ENCODE measurements at regions not wholly inside any gene's neighbourhood (a gene's known extent, or its start where the extent isn't known, plus 50 kb on each side); places are given as distances from the start of the nearest gene placed in this dataset.

DNA sequence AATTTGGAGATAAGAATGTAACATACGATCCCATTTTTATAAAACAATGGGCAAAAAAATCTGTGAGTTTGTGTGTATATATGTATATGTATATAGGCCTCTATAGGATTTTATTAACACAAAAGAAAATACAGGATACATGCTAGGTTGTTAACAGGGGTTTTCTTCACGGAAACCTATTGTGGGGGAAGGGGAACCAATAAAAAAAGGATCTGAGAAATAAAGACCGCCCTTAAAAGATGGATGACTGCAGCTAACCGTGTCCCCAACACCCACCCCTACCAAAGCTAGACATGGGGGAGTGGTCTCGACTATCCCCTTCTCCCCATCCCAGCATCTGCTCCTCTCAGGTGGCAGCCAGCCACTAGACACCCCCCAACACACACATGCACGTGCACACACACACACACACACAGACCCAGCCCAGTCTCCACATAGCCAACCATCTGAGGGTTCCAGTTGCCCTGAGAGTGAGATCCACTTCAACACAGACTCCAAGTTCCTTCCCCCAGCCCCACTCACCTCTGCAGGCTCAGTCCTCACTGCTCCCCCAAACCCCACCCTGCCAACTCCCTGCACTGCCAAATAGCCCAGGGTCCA, 132.9 kb downstream of the TPRA1 start:
- no peak for DNase-seq

DNA sequence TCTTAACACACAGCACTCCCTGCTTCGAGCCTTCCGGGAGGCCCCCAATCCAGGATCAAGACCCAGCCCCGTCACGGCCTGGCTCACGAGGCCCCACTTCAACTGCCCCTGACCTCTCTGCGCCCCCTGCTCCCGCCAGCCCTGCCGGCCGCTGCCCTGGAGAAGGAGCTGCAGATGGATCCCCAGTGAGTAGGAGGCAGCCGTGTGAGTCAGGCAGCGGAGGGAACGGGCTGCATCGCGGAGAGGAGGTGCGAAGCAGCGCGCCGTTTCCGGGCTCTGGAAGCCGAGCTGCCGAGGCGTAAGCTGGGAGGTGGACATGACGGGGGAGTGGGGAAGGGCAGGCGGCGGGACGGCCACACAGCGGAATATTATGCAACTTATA, 133.4 kb downstream of the TPRA1 start:
- DNase-seq, result no peak

GRCh38 chr3:127456471-127457093, 134.0 kb downstream of the TPRA1 start:
- DNase-seq, result no peak

- DNase-seq, result peak; percentile 16
Measured at GRCh38 chr3:127455541-127456450, 134.7 kb downstream of the TPRA1 start.

DNA sequence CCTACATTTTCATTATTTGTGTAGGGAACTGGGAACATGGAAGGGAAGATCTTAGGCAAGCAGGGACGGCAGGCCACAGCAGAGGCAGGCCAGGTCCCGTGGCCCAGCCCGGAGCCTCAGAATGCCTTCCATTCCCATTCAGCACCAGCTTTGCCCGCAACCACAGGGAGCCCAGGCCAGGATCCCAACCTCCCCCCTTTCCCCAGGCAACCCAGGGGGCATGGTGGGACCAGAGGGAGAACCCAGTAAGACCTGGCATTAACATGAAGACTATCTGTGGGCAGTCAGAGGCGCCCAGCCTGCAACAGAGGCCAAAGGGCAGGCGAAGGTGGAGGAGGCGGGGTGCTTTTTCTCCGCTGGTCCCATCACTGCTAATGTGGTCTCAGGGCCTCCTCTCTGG, 135.6 kb downstream of the TPRA1 start:
- no peak for DNase-seq

GRCh38 chr3:127454051-127454450, 136.5 kb downstream of the TPRA1 start:
- no peak for DNase-seq

DNA sequence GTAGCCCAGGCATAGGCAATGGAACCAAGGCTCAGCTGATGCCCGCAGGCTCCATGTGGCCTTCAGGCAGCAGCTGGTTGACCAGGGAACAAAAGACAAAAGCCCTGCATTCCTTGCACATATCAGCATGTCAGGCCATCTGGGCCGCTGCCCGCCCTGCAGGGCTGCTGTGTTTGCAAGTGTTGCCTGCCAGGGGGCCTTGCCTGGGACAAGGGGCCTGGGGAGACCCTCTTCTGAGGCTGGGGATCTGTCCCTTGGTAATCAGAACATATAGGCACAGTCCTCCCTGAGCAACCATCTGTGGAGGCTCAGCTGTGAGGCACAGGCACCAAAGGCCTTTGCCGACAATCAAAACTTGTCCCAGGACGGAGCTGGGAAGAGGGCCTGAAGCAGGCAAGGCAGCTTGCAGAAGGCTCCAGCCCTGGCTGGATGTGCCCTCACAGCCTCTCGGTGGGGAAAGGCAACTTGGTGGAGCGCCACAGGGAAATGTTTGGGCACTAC, 138.2 kb downstream of the TPRA1 start:
- no peak for DNase-seq

DNA sequence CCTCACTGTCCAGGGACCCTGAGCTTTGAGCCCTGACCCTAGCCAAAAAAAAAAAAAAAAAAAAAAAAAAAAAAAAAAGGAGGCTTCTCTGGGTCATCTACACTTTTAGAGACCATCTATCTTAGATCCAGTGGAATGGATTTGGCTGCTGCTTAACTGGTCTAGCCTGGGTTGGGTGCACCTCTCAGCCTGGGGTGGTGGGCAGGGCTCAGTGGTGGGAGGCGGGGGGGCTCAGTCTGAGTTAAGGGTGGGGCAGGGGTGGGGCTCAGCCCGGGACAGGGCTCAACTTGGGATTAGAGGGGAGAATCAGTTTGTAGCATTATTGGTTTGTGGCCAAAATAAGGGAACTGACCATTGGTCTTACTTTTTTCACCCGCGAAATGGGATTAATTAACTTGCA, 139.2 kb downstream of the TPRA1 start:
- DNase-seq, result no peak

- no peak for DNase-seq
Measured at GRCh38 chr3:127450331-127450730, 140.2 kb downstream of the TPRA1 start.

GRCh38 chr3:127449486-127450212, 140.9 kb downstream of the TPRA1 start:
- no peak for DNase-seq

GRCh38 chr3:127448671-127449070, 141.9 kb downstream of the TPRA1 start:
- no peak for DNase-seq

DNA sequence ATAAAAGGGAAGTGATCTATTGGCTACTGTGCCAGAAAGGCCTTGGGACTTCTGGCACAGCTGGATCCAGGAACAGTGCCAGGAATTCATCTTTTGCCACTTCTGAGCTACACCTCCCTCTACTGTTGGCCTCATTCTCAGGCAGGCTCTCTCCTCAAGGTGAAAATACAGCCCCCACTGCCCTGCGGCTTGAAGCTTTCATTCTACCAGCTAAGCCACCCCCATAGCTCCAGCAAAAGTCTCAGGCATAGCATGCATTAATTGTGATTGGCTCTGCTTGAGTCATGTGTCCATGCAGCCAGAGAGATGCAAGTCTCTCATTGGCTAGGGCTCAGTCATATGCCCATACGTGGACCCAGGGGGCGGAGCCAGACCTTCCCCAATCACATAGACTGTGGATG, 142.4 kb downstream of the TPRA1 start:
- no peak for DNase-seq

DNA sequence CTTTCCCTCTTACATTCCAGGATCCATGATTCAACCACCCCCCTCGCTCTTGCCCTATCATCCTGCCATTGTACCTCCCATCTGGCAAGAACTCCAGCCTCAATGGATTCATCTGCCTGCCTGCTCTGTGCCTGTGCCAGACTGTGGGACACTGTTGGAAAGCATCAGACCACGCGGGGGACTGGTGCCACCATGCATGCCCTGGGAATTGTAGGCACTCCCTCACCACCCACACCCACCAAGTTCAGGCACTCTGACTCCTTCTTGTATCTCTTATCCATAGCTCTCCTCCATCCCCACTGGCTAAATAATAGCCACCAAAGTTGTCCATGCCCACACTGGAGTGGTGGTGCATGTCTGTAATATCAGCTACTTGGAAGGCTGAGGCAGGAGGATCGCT, 143.8 kb downstream of the TPRA1 start:
- DNase-seq, result no peak

DNA sequence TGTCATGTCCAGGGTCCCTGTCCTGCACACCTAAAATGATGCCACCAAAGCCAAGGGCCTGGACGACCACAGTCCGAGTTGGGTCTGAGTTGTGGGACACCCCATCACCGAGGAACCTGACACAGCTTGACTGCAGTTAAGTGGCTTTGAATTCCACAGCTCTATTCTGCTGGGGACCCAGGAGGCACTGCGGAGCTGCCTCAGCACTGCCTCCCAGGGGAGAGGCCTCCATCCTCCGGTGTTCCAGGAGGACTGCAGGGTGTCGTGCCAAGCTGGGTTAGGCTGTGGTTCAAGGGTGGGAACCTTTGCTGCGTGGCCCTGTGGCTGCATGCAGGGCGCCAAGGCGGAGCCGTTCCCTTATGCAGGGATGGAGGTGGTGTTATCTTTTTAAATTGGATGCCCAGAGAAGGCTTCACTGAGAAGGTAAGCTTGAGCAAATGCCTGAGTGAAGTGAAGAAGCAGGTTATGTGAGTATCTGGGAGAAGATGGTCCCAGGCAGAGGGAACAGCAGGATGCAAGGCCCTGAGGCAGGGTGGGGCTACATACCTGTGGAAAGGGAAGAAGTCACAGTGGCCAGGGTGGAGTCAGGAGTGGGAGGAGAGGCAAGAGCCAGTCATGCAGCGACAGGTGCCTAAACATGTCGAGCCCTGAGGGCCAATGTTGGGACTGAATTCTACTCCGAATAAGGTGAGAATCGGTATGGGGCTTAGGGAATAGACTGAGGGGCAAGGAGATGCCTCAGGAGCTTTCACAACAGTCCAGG, 144.8 kb downstream of the TPRA1 start:
- DNase-seq, result no peak

DNA sequence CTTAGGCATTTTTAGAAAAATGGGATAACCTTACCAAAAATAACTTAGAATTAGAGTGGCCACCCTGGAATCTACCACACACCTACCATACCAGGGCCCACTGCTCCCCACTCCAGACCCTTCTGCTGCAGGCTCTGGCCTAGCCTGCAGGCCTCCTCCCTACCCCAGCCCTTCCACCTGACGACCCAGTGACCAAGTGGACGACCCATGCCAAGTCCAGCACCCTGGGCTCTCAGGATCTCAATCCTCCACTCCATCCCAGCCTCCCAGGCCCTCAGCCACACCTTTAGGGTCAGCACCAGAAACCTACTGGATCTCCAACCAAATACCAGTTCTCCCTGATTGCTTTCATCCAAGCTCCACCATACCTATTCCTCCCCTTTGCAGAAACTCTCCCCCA, 145.8 kb downstream of the TPRA1 start:
- no peak for DNase-seq

DNA sequence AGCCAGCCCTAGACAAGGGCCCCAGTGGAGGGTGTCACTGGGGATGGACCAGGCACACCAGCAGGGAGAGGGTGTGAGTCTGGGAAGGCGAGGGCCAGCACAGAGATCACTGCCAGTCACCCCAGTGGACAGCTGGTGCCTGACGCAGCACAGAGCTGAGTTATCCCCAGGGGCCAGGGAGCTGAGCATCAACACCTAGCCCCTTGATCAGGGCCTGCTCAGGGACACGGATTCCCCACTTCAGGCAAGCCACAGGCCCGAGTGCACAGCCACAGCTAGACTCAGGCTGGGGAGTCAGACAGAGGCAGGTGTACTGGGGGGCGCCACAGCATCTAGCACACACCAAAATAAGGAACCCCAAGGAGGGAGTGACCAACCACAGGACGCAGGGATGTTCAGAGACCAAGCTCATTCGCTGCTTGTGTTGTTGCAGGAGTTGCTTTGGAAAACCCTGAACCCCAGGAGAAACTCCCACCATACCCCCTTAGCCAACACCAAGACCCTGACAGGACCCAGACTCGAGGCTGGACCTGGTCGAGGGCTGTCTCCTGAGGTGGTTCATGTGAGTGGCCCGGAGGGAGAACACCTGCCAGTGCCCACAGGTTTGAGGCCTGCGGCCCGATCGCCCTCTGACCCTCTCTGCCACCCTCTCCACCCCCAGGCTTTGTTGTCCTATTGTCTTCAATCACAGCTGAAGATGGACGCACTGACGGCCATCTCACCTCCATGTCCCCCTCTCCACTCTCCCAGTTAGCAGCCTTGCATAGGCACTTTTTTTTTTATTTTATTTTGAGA, 146.8 kb downstream of the TPRA1 start:
- no peak for DNase-seq

GRCh38 chr3:127442506-127442905, 148.0 kb downstream of the TPRA1 start:
- DNase-seq, result no peak

- DNase-seq, result no peak
Measured at GRCh38 chr3:127441764-127442163, 148.8 kb downstream of the TPRA1 start.

DNA sequence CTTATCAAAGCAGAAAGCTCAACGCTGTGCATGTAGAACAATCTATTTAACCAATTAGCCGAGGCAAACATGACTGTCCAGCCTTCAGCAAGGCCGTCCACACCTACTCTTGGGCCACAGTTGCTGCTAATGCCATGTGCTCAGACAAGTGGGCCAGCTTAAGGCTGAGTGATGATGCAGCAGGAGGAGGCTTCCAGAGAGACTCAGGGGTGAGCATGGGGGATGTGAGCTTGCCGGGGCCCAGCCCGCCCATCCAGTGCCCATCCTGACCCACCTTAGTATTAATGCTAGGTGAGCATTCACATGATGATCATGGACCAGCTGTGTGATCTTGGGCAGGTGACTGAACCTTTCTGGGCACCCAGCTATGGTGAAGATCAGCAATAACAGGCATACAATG, 150.1 kb downstream of the TPRA1 start:
- DNase-seq, result no peak

GRCh38 chr3:127439621-127440020, 150.9 kb downstream of the TPRA1 start:
- DNase-seq, result no peak

DNA sequence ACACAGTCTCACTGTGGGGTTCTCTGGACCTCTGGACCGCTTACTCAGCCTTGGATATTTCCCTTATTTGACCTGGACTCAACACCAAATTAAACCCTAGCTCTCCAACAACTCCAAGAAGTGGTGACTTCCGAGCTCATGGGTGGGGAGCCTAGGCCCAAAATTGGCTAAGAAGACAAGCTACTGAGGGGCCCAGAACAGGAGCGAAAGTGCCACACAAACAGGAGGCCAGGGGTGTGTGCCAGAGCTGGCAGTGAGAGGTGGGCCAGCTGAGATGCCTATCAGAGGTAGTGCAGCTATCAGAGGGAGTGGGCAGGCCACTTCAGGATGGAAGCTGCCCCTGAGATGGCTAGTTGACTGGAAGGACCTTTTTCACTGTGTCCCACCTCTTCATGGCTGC, 151.1 kb upstream of the PRR20G start:
- DNase-seq, result no peak

DNA sequence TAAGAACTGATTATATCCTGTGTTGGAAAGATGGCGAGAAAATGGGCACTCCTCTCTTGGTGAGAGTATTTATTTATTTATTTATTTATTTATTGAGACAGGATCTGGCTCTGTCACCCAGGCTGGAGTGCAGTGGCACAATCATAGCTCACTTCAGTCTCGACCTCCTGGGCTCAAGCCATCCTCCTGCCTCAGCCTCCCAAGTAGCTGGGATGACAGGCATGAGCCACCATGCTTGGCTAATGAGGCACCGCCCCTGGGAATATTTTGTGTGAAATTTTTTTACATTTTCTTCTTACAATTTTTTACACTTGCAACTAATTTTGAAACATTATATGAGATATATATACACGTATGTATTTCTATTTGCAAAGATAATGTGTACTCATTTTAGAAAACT, 150.5 kb upstream of the PRR20G start:
- no peak for DNase-seq

All from T-helper 9 cell (primary cell).